GM12878 (cell line): ENCODE measurements at regions not wholly inside any gene's neighbourhood (a gene's known extent, or its start where the extent isn't known, plus 50 kb on each side); places are given as distances from the start of the nearest gene placed in this dataset.

Experiments used
- ATAC-seq: fragments of 200-7000 bp; cut with Tn5 transposase; 3 replicates; pipeline ENCODE4 v1.9.1; 2020; ENCODE audit warnings: mild to moderate bottlenecking, moderate library complexity
- BruUV-seq: library from RNA; stranded (reverse); fragments of 400-500 nt; replicated peaks from 2 replicates; lab custom pipeline; 2021; lab: Mats Ljungman, UMichigan
- CTCF ChIA-PET: fragments of 300-600 bp; sonication (Branson Sonifier 250); formaldehyde crosslinking; extraction: SDS; loops from one replicate; lab custom pipeline; 2021; ENCODE audit warnings: inconsistent platforms; lab: Yijun Ruan, JAX
- POLR2A ChIA-PET: fragments of 350-600 bp; formaldehyde crosslinking; extraction: SDS; loops from one replicate; lab custom pipeline; 2021; ENCODE audit warnings: inconsistent platforms; lab: Charles Lee
- RAD21 ChIA-PET: fragments of 300-600 bp; sonication (Branson Sonifier 250); formaldehyde crosslinking; loops from one replicate; lab custom pipeline; 2023; ENCODE audit warnings: antibody characterized with exemption; ENCODE audit not compliant: unreplicated experiment; lab: Charles Lee
- SMC1A ChIA-PET: fragments of 300-600 bp; sonication (Branson Sonifier 250); formaldehyde crosslinking; loops from one replicate; lab custom pipeline; 2023; ENCODE audit not compliant: unreplicated experiment, uncharacterized antibody; lab: Charles Lee
- DNase-seq: peaks from one replicate; pipeline ENCODE4 v3.0.0-alpha.2; 2011; ENCODE audit warnings: low read depth, low spot score
- FAIRE-seq: peaks from 3 replicates; lab custom pipeline; 2011; peaks lifted over from hg19 to GRCh38; lab: Jason Lieb, UNC
- H2AFZ ChIP-seq: 2 replicates; pipeline ENCODE4 v1.6.0; 2011; ENCODE audit warnings: low read depth, low read length, control low read depth; ENCODE audit not compliant: control insufficient read depth
- H3K27ac ChIP-seq: 2 replicates; pipeline ENCODE4 v1.5.1; 2011; ENCODE audit warnings: control low read depth; ENCODE audit not compliant: control insufficient read depth, insufficient read depth
- H3K27me3 ChIP-seq, 2 experiments: replicated peaks in 1 of 2; 2 replicates each; pipeline versions ENCODE4 v1.6.0 to v1.6.1; 2011; ENCODE audit warnings: low read length in 1 of 2; ENCODE audit not compliant: control insufficient read depth in 2 of 2, insufficient read depth in 2 of 2
- H3K36me3 ChIP-seq, 2 experiments: 2 replicates each; pipeline ENCODE4 v1.5.1; 2011; ENCODE audit warnings: low read length in 1 of 2; ENCODE audit not compliant: control insufficient read depth in 2 of 2, insufficient read depth in 2 of 2
- H3K4me1 ChIP-seq: 2 replicates; pipeline ENCODE4 v1.6.1; 2011; ENCODE audit warnings: mild to moderate bottlenecking, low read length, moderate library complexity, mixed read lengths; ENCODE audit not compliant: control insufficient read depth, insufficient read depth
- H3K4me2 ChIP-seq: 2 replicates; pipeline ENCODE4 v1.6.0; 2011; ENCODE audit warnings: control low read depth; ENCODE audit not compliant: control insufficient read depth, insufficient read depth
- H3K4me3 ChIP-seq: fragments of 200-600 bp; sonication (generic); 2 replicates; pipeline ENCODE4 v1.5.1; 2016
- H3K79me2 ChIP-seq: 2 replicates; pipeline ENCODE4 v1.6.0; 2011; ENCODE audit warnings: low read length; ENCODE audit not compliant: control insufficient read depth, insufficient read depth
- H3K9ac ChIP-seq: 2 replicates; pipeline ENCODE4 v1.8.0; 2011; ENCODE audit warnings: low read length, control low read depth, mixed read lengths; ENCODE audit not compliant: control insufficient read depth, insufficient read depth
- H3K9me3 ChIP-seq: replicated peaks from 3 replicates; pipeline ENCODE4 v1.5.1; 2011; ENCODE audit warnings: mild to moderate bottlenecking, low read length; ENCODE audit not compliant: control insufficient read depth, insufficient read depth
- H4K20me1 ChIP-seq: 2 replicates; pipeline ENCODE4 v1.6.0; 2011; ENCODE audit not compliant: control insufficient read depth, insufficient read depth
- BCL11A ChIP-seq: IDR thresholded peaks from 2 replicates; pipeline ENCODE4 v1.6.1; 2011; ENCODE audit warnings: low read depth, low read length
- BHLHE40 ChIP-seq, 2 experiments: fragments of 450-650 bp in 1 of 2; IDR thresholded peaks; 2 replicates each; pipeline ENCODE4 v1.6.1; 2011 to 2017; ENCODE audit warnings: low read depth in 2 of 2, borderline replicate concordance in 1 of 2, improper control_type of control experiment in 1 of 2, low read length in 1 of 2, mild to moderate bottlenecking in 1 of 2
- CHD1 ChIP-seq: IDR thresholded peaks from 2 replicates; pipeline ENCODE4 v1.6.1; 2012; ENCODE audit warnings: low read depth, low read length, improper control_type of control experiment
- CREB1 ChIP-seq: IDR thresholded peaks from 2 replicates; pipeline ENCODE4 v1.6.1; 2012; ENCODE audit warnings: low read depth, mild to moderate bottlenecking, inconsistent platforms
- IKZF1 ChIP-seq: fragments of 450-650 bp; conservative IDR thresholded peaks from 2 replicates; pipeline ENCODE4 v1.6.1; 2017; ENCODE audit warnings: antibody characterized with exemption, mild to moderate bottlenecking
- IRF4 ChIP-seq: IDR thresholded peaks from 2 replicates; pipeline ENCODE4 v1.6.1; 2011; ENCODE audit warnings: low read depth, low read length
- NR2C2 ChIP-seq: IDR thresholded peaks from 2 replicates; pipeline ENCODE4 v1.6.1; 2011; ENCODE audit warnings: borderline replicate concordance, low read depth; ENCODE audit not compliant: control insufficient read depth, insufficient read length
- NRF1 ChIP-seq: conservative IDR thresholded peaks from 2 replicates; pipeline ENCODE4 v1.6.1; 2011; ENCODE audit warnings: mild to moderate bottlenecking, low read depth, low read length, improper control_type of control experiment
- RAD21 ChIP-seq: IDR thresholded peaks from 2 replicates; pipeline ENCODE4 v1.6.1; 2011; ENCODE audit warnings: mild to moderate bottlenecking, low read depth, low read length, moderate library complexity; ENCODE audit not compliant: insufficient read depth
- RB1 ChIP-seq: fragments of 450-650 bp; formaldehyde crosslinking; IDR thresholded peaks from 2 replicates; pipeline ENCODE4 v1.6.1; 2017; ENCODE audit warnings: mild to moderate bottlenecking, borderline replicate concordance
- RELB ChIP-seq: fragments of 450-650 bp; IDR thresholded peaks from 2 replicates; pipeline ENCODE4 v1.6.1; 2017; ENCODE audit warnings: low read depth, mild to moderate bottlenecking, moderate library complexity
- SPI1 ChIP-seq: IDR thresholded peaks from 2 replicates; pipeline ENCODE4 v1.6.1; 2011; ENCODE audit warnings: low read depth, mild to moderate bottlenecking, low read length, moderate library complexity, borderline replicate concordance; ENCODE audit not compliant: insufficient read depth
- SREBF2 ChIP-seq: IDR thresholded peaks from 2 replicates; pipeline ENCODE4 v1.6.1; 2012; ENCODE audit warnings: mild to moderate bottlenecking, low read length
- TCF12 ChIP-seq: IDR thresholded peaks from 2 replicates; pipeline ENCODE4 v1.6.1; 2011; ENCODE audit warnings: low read depth, mild to moderate bottlenecking, low read length
- TCF3 ChIP-seq: IDR thresholded peaks from 2 replicates; pipeline ENCODE4 v1.6.1; 2012; ENCODE audit warnings: low read depth, mild to moderate bottlenecking, low read length, borderline replicate concordance; ENCODE audit not compliant: insufficient read depth
- USF2 ChIP-seq: IDR thresholded peaks from 2 replicates; pipeline ENCODE4 v1.6.1; 2011; ENCODE audit warnings: low read depth, low read length, improper control_type of control experiment, borderline replicate concordance
- YY1 ChIP-seq: IDR thresholded peaks from 2 replicates; pipeline ENCODE4 v1.6.1; 2011; ENCODE audit warnings: low read depth, mild to moderate bottlenecking, low read length
- ZNF207 ChIP-seq: fragments of 450-650 bp; IDR thresholded peaks from 2 replicates; pipeline ENCODE4 v1.6.1; 2014; ENCODE audit warnings: antibody characterized with exemption, mild to moderate bottlenecking, borderline replicate concordance
- ZNF622 ChIP-seq: fragments of 450-650 bp; IDR thresholded peaks from 2 replicates; pipeline ENCODE4 v1.6.1; 2017; ENCODE audit warnings: mild to moderate bottlenecking, inconsistent platforms
- WGBS: methylation state at CpG from one replicate; pipeline ENCODE4 v1.1.6; 2016; ENCODE audit warnings: low lambda C conversion rate; ENCODE audit not compliant: insufficient replicate concordance, insufficient coverage; ENCODE audit errors: missing lambda C conversion rate; 5-methylcytosine and 5-hydroxymethylcytosine counted together
- in situ Hi-C: fragments of 300-500 bp; cut with MboI; formaldehyde crosslinking; loops from 9 replicates; pipeline ENCODE4 v1.14.3; 2018; ENCODE audit warnings: mixed read lengths
- intact Hi-C: fragments of 100-400 bp; cut with micrococcal nuclease; formaldehyde crosslinking; loops from one replicate; pipeline ENCODE4 v1.14.2; 2022; ENCODE audit not compliant: unreplicated experiment

- ChIA-PET CTCF (no interaction called here), POLR2A (no interaction called here), SMC1A (no interaction called here), RAD21 (interaction anchor here (0.7 kb wide), 1 partner anchor 8 kb away, joined by 3 read pairs; no protein-coding TSS in a partner anchor)
- no peaks in the 10 kb centered on the region for H3K79me2 ChIP-seq
- H3K36me3 ChIP-seq = no peaks in the 10 kb centered on the region
- no peak overlapping the region for H3K9ac ChIP-seq
- ATAC-seq (no peak), DNase-seq (no peak), FAIRE-seq (no peak)
- no peak overlapping the region for H3K4me2 ChIP-seq
- no peak overlapping the region for H3K27ac ChIP-seq
- H3K4me1 ChIP-seq = peaks cover 9% of the 10 kb centered on the region; the same call in 1 of the 2 replicates
- H3K9me3 ChIP-seq = no peaks in the 10 kb centered on the region
- no TSS peak for BruUV-seq
- H3K4me3 ChIP-seq = no peak overlapping the region
- 73% methylated on average over 1 of the region's 1 CpG for WGBS
- H4K20me1 ChIP-seq = no peaks in the 10 kb centered on the region
- H3K27me3 ChIP-seq = no peaks in the 10 kb centered on the region
- intact Hi-C loops (loop anchor here (10.0 kb wide), 2 partner anchors 423 to 467 kb away; partner anchors contain the start of gene EPHA4), in situ Hi-C loops (no loop called here)
- H2AFZ ChIP-seq = no peak overlapping the region
- TF ChIP-seq BCL11A = no peak
- no peak for TF ChIP-seq USF2
- no peak for TF ChIP-seq BHLHE40 (IDR thresholded peaks at IDR 0.05; ENCODE audit: borderline replicate concordance in 1 of 2, low read depth in 2 of 2, low read length in 1 of 2)
- no peak for TF ChIP-seq NR2C2
- TF ChIP-seq CREB1 = no peak
- TF ChIP-seq CHD1 = no peak
- TF ChIP-seq RELB = no peak
- TF ChIP-seq YY1 = no peak
- no peak for TF ChIP-seq IRF4
- no peak for TF ChIP-seq ZNF207
- no peak for TF ChIP-seq RB1
- TF ChIP-seq TCF12 = no peak
- no peak for TF ChIP-seq ZNF622
- no peak for TF ChIP-seq IKZF1
- TF ChIP-seq SPI1 = no peak
- TF ChIP-seq RAD21 = no peak
- no peak for TF ChIP-seq TCF3
- TF ChIP-seq SREBF2 = no peak
- no peak for TF ChIP-seq NRF1
Observed at GRCh38 chr2:221107424-221107823, 464.7 kb downstream of the EPHA4 start.
